ENCODE measurements at regions not wholly inside any gene's neighbourhood (a gene's known extent, or its start where the extent isn't known, plus 50 kb on each side); places are given as distances from the start of the nearest gene placed in this dataset.
"Not testable (repeated sequence)": the region's sequence is repeated elsewhere in the genome, so short reads cannot be mapped to it uniquely, and the experiment has no call there.

DNA sequence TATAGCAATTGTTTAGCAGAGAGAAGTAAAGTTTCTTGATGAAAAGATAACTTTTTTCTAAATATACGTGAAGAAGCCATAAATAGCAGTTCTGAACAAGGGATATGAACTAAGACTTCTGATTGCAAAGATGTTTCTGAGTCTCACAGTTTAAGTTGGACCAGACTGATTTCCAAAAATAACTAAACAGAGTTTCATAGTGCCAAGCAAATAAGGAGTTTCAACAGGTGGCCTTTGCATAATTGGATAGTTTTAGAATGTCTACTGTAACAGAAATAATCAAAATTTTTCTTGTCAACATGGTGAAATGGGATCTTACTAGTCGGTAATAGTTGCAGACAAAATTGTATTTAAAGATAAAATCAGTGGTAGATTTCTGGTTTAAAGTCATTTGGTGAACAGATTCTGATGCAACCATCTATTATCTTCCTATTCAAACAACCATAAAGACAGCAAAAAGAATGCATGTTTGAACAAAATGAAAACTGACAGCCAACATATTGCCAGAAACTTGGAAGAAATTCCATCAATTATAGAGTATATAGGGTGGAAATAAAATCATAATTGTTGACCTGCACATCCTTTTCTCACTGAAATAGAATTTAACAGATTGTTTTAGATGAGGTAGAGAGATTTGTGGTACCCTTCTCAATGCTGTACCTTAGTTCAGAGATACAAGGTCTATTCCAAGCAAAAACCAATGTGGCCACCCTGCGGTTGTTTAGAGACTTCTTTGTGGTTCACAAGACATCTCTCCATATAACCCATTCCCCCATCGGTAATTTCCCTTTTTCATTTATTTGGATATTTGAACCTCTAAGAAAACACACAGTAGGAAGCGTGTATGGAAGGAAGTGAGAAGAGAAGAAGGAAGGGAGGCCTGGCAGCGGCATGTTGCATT, 275.3 kb downstream of the COG6 start (continued):
- no peak for TF ChIP-seq STAT6 (CRISPR knock-in tag; conservative IDR thresholded peaks at IDR 0.05; ENCODE audit: low read depth)

- POLR2A ChIA-PET, result no interaction called here
- no peak for TF ChIP-seq ZBTB43 (CRISPR knock-in tag; IDR thresholded peaks at IDR 0.05)
- TF ChIP-seq CDX4 (CRISPR knock-in tag; IDR thresholded peaks at IDR 0.05; ENCODE audit: borderline replicate concordance), result no peak
- no peak for TF ChIP-seq ZNF219 (CRISPR knock-in tag; IDR thresholded peaks at IDR 0.05; ENCODE audit: borderline replicate concordance)
- Mint-ChIP-seq H3K27ac (no peak overlapping the region), H3K4me3 (no peak overlapping the region), H3K9me3 (peaks cover 12% of the 10 kb centered on the region), H3K36me3 (peaks cover 3% of the 10 kb centered on the region; the same call in 1 of the 2 replicates), H3K4me1 (peaks cover 21% of the 10 kb centered on the region), H3K27me3 (ENCODE audit: low read depth) (no peaks in the 10 kb centered on the region)
- DNase-seq (ENCODE audit: low spot score), result no peak
- CTCF ChIA-PET, result no interaction called here
- ATAC-seq, result no peak
These were observed 276.0 kb downstream of the COG6 start for GRCh38 chr13:39931505-39931904.

GRCh38 chr13:39932514-39932913, 277.1 kb downstream of the COG6 start:
- CTCF ChIA-PET, result interaction anchor here (0.7 kb wide), 1 partner anchor 10 kb away, joined by 3 read pairs; no protein-coding TSS in a partner anchor
- Mint-ChIP-seq H3K9me3 (peaks cover 12% of the 10 kb centered on the region), H3K4me1 (peaks cover 21% of the 10 kb centered on the region)
- H3K27me3 Mint-ChIP-seq (ENCODE audit: low read depth); H3K27ac Mint-ChIP-seq; DNase-seq (ENCODE audit: low spot score); ATAC-seq; H3K36me3 Mint-ChIP-seq; H3K4me3 Mint-ChIP-seq; POLR2A ChIA-PET: not testable (repeated sequence)

GRCh38 chr13:39935155-39935554, 279.7 kb downstream of the COG6 start:
- peaks cover 6% of the 10 kb centered on the region for H3K27me3 Mint-ChIP-seq (ENCODE audit: low read depth)
- no peak overlapping the region for H3K27ac Mint-ChIP-seq
- peaks cover 12% of the 10 kb centered on the region; the same call in 1 of the 2 replicates for H3K9me3 Mint-ChIP-seq
- peaks cover 16% of the 10 kb centered on the region for H3K4me1 Mint-ChIP-seq
- POLR2A ChIA-PET, result no interaction called here
- H3K36me3 Mint-ChIP-seq, result peaks cover 3% of the 10 kb centered on the region; the same call in 1 of the 2 replicates
- CTCF ChIA-PET, result no interaction called here
- H3K4me3 Mint-ChIP-seq, result no peak overlapping the region
- DNase-seq (ENCODE audit: low spot score), result no peak
- no peak for ATAC-seq
- TF ChIP-seq CDX4 (CRISPR knock-in tag; IDR thresholded peaks at IDR 0.05; ENCODE audit: borderline replicate concordance) (no peak), FOXP1 (CRISPR knock-in tag; IDR thresholded peaks at IDR 0.05; ENCODE audit: borderline replicate concordance) (no peak), ERG (CRISPR knock-in tag; IDR thresholded peaks at IDR 0.05) (no peak), E2F5 (CRISPR knock-in tag; IDR thresholded peaks at IDR 0.05) (no peak), HMGA2 (CRISPR knock-in tag; IDR thresholded peaks at IDR 0.05) (no peak), NR1H2 (CRISPR knock-in tag; IDR thresholded peaks at IDR 0.05) (no peak), ESRRA (CRISPR knock-in tag; IDR thresholded peaks at IDR 0.05; ENCODE audit: borderline replicate concordance) (no peak), NR3C1 (CRISPR knock-in tag; conservative IDR thresholded peaks at IDR 0.05; ENCODE audit: low read depth) (no peak), MXD4 (CRISPR knock-in tag; IDR thresholded peaks at IDR 0.05; ENCODE audit: borderline replicate concordance) (no peak), NFATC4 (CRISPR knock-in tag; IDR thresholded peaks at IDR 0.05) (no peak), ATF1 (CRISPR knock-in tag; IDR thresholded peaks at IDR 0.05) (no peak)
- TF ChIP-seq, protein P1, sequence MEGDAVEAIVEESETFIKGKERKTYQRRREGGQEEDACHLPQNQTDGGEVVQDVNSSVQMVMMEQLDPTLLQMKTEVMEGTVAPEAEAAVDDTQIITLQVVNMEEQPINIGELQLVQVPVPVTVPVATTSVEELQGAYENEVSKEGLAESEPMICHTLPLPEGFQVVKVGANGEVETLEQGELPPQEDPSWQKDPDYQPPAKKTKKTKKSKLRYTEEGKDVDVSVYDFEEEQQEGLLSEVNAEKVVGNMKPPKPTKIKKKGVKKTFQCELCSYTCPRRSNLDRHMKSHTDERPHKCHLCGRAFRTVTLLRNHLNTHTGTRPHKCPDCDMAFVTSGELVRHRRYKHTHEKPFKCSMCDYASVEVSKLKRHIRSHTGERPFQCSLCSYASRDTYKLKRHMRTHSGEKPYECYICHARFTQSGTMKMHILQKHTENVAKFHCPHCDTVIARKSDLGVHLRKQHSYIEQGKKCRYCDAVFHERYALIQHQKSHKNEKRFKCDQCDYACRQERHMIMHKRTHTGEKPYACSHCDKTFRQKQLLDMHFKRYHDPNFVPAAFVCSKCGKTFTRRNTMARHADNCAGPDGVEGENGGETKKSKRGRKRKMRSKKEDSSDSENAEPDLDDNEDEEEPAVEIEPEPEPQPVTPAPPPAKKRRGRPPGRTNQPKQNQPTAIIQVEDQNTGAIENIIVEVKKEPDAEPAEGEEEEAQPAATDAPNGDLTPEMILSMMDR (IDR thresholded peaks at IDR 0.05), result no peak
- TF ChIP-seq, protein P2, sequence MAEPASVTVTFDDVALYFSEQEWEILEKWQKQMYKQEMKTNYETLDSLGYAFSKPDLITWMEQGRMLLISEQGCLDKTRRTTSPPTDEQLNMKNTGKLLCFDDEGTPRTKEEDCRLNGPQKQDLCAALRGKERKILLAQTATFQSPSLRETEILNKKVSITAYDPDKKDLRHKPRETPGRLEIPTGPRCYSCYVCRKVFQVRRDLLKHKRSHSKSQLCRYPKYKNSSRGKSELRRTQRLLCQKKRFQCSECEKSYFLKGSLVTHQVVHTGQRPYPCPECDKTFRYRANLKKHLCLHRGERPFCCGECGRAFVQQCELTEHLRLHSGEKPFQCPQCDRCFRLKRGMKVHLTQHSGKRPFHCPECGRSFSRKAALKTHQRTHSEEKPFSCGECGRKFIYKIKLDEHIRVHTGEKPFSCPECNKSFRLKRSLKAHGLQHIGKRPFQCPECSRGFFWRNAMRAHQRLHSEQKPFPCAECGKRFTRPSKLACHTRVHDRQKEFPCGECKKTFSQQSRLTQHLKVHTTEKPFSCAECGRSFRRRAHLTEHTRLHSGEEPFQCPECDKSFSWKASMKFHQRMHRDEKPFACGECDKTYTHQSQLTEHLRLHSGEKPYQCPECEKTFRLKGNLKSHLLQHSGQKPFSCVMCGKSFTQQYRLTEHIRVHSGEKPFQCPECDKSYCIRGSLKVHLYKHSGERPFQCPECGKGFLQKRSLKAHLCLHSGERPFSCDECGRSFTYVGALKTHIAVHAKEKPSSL (CRISPR knock-in tag; conservative IDR thresholded peaks at IDR 0.05), result no peak
